ENCODE measurements at regions not wholly inside any gene's neighbourhood (a gene's known extent, or its start where the extent isn't known, plus 50 kb on each side); places are given as distances from the start of the nearest gene placed in this dataset.

DNA sequence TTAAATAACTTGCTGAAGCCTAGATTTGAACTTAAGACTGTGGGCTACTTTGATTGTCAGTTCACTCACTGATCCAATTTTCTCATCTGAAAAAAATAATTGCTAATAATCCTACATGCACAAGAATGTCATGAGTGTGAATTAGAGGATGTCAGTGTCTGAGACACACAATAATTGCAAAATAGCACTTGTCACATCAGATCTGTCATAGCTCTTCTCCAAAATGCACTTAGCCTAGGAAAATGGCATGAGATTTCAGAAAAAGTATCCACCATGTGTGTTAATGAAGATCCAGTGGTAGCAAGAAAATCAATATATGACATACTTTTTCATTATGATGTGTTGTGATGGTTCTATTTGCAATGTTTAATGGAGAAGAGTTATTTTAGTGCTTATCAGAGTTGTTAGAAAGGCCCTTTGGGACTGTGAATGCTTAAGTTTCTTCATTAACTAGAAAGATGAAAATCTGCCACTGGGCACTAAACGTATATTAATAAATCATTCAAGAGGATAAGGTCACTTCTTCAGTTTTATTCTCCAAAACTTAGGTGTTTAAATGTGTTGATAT lies 786.2 kb downstream of the C6orf118 start:
- TF ChIP-seq NFIC (IDR thresholded peaks at IDR 0.05), result no peak

- no peak for TF ChIP-seq CEBPB (IDR thresholded peaks at IDR 0.05)
- TF ChIP-seq, protein P1, sequence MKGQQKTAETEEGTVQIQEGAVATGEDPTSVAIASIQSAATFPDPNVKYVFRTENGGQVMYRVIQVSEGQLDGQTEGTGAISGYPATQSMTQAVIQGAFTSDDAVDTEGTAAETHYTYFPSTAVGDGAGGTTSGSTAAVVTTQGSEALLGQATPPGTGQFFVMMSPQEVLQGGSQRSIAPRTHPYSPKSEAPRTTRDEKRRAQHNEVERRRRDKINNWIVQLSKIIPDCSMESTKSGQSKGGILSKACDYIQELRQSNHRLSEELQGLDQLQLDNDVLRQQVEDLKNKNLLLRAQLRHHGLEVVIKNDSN (IDR thresholded peaks at IDR 0.05), result no peak
- TF ChIP-seq NFIC (IDR thresholded peaks at IDR 0.05), result no peak
- no peak for TF ChIP-seq YY1 (IDR thresholded peaks at IDR 0.05; ENCODE audit: low read depth)
- no peak for TF ChIP-seq TCF12 (IDR thresholded peaks at IDR 0.05; ENCODE audit: low read depth)
Observed at GRCh38 chr6:164520916-164521315, 788.5 kb downstream of the C6orf118 start.

GRCh38 chr6:164507206-164507940 lies 802.0 kb downstream of the C6orf118 start:
- no peak for TF ChIP-seq ZBTB7A (IDR thresholded peaks at IDR 0.05; ENCODE audit: low read depth)

DNA sequence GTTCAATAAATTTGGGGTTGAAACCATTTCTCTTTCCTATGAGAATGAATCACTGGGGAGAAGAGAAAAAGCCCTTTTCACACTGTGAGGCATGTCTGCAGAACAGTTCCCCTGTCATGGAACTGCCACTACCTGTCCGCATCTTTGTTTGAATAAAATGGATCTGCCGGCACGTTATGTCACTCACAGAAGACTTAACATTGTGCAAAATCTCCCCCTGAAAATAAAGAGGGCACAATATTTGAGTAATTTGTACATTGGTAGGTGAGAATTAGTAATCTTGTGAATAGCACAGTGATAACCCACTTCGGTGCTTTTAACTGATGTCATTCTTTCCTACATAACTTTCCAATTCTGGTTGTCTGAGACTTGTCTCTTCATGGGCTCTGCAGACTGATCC lies 804.0 kb downstream of the C6orf118 start:
- TF ChIP-seq, protein P2, sequence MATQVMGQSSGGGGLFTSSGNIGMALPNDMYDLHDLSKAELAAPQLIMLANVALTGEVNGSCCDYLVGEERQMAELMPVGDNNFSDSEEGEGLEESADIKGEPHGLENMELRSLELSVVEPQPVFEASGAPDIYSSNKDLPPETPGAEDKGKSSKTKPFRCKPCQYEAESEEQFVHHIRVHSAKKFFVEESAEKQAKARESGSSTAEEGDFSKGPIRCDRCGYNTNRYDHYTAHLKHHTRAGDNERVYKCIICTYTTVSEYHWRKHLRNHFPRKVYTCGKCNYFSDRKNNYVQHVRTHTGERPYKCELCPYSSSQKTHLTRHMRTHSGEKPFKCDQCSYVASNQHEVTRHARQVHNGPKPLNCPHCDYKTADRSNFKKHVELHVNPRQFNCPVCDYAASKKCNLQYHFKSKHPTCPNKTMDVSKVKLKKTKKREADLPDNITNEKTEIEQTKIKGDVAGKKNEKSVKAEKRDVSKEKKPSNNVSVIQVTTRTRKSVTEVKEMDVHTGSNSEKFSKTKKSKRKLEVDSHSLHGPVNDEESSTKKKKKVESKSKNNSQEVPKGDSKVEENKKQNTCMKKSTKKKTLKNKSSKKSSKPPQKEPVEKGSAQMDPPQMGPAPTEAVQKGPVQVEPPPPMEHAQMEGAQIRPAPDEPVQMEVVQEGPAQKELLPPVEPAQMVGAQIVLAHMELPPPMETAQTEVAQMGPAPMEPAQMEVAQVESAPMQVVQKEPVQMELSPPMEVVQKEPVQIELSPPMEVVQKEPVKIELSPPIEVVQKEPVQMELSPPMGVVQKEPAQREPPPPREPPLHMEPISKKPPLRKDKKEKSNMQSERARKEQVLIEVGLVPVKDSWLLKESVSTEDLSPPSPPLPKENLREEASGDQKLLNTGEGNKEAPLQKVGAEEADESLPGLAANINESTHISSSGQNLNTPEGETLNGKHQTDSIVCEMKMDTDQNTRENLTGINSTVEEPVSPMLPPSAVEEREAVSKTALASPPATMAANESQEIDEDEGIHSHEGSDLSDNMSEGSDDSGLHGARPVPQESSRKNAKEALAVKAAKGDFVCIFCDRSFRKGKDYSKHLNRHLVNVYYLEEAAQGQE (IDR thresholded peaks at IDR 0.05; ENCODE audit: low read depth), result no peak
- no peak for TF ChIP-seq ZBTB7A (IDR thresholded peaks at IDR 0.05; ENCODE audit: low read depth)
- TF ChIP-seq, protein P3, sequence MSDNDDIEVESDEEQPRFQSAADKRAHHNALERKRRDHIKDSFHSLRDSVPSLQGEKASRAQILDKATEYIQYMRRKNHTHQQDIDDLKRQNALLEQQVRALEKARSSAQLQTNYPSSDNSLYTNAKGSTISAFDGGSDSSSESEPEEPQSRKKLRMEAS (IDR thresholded peaks at IDR 0.05), result no peak
- no peak for TF ChIP-seq EGR1 (IDR thresholded peaks at IDR 0.05)
- no peak for TF ChIP-seq FOXM1 (IDR thresholded peaks at IDR 0.05; ENCODE audit: borderline replicate concordance, low read depth)
- TF ChIP-seq NFIC (IDR thresholded peaks at IDR 0.05), result no peak
- TF ChIP-seq YY1 (IDR thresholded peaks at IDR 0.05; ENCODE audit: low read depth), result no peak
- TF ChIP-seq EP300 (IDR thresholded peaks at IDR 0.05; ENCODE audit: borderline replicate concordance), result no peak
- TF ChIP-seq TEAD4 (IDR thresholded peaks at IDR 0.05), result no peak
- no peak for TF ChIP-seq RAD21 (IDR thresholded peaks at IDR 0.05; ENCODE audit: low read depth)

- TF ChIP-seq EP300 (IDR thresholded peaks at IDR 0.05; ENCODE audit: borderline replicate concordance), result no peak
- no peak for TF ChIP-seq CEBPB (IDR thresholded peaks at IDR 0.05)
- TF ChIP-seq RAD21 (IDR thresholded peaks at IDR 0.05; ENCODE audit: low read depth), result no peak
- no peak for TF ChIP-seq TAF1 (IDR thresholded peaks at IDR 0.05; ENCODE audit: low read depth)
- TF ChIP-seq NFIC (IDR thresholded peaks at IDR 0.05), result no peak
Observed at GRCh38 chr6:164502833-164503232, 806.6 kb downstream of the C6orf118 start.

GRCh38 chr6:164495882-164496495 lies 813.4 kb downstream of the C6orf118 start:
- TF ChIP-seq EGR1 (IDR thresholded peaks at IDR 0.05) (no peak), NFIC (IDR thresholded peaks at IDR 0.05) (no peak), TCF12 (IDR thresholded peaks at IDR 0.05; ENCODE audit: low read depth) (no peak), YY1 (IDR thresholded peaks at IDR 0.05; ENCODE audit: low read depth) (no peak), CREB1 (IDR thresholded peaks at IDR 0.05; ENCODE audit: low read depth) (no peak), EP300 (IDR thresholded peaks at IDR 0.05; ENCODE audit: borderline replicate concordance) (no peak), RAD21 (IDR thresholded peaks at IDR 0.05; ENCODE audit: low read depth) (no peak), ZBTB7A (IDR thresholded peaks at IDR 0.05; ENCODE audit: low read depth) (no peak), TAF1 (IDR thresholded peaks at IDR 0.05; ENCODE audit: low read depth) (no peak), TEAD4 (IDR thresholded peaks at IDR 0.05) (no peak)
- TF ChIP-seq, protein P3 (IDR thresholded peaks at IDR 0.05), result no peak
- TF ChIP-seq, protein P2 (IDR thresholded peaks at IDR 0.05; ENCODE audit: low read depth), result no peak
- TF ChIP-seq, protein P1 (IDR thresholded peaks at IDR 0.05), result no peak
